K562 (cell line): ENCODE measurements at regions not wholly inside any gene's neighbourhood (a gene's known extent, or its start where the extent isn't known, plus 50 kb on each side); places are given as distances from the start of the nearest gene placed in this dataset.

Experiments used
- ATAC-seq: fragments of 200-7000 bp; cut with Tn5 transposase; 3 replicates; pipeline ENCODE4 v1.9.1; 2020; ENCODE audit warnings: moderate library complexity
- BruUV-seq: library from RNA; stranded (reverse); fragments of 400-500 nt; replicated peaks from 2 replicates; lab custom pipeline; 2021; lab: Mats Ljungman, UMichigan
- CTCF ChIA-PET: fragments of 300-600 bp; formaldehyde crosslinking; extraction: SDS; loops from one replicate; lab custom pipeline; 2021; ENCODE audit warnings: low intra/inter-chr PET ratio; lab: Yijun Ruan, JAX
- POLR2A ChIA-PET: fragments of 300-600, 350-650 bp; sonication (Branson Sonifier 250); formaldehyde crosslinking; extraction: SDS; loops from one replicate; lab custom pipeline; 2021; ENCODE audit warnings: antibody characterized with exemption, inconsistent platforms; lab: Yijun Ruan, JAX
- DNase-seq, 4 experiments: peaks; one replicate each; pipeline versions ENCODE4 v3.0.0 to v3.0.0-alpha.2; 2011 to 2018; ENCODE audit warnings: low spot score in 3 of 4, mixed read lengths in 3 of 4; ENCODE audit errors: extremely low read depth in 1 of 4
- FAIRE-seq: peaks from 2 replicates; lab custom pipeline; 2011; peaks lifted over from hg19 to GRCh38; lab: Jason Lieb, UNC
- H2AFZ ChIP-seq: 2 replicates; pipeline ENCODE4 v1.6.0; 2011; ENCODE audit warnings: low read depth, low read length, control low read depth, inconsistent platforms
- H3K27ac ChIP-seq: fragments of 200-600 bp; 3 replicates; pipeline ENCODE4 v1.8.0; 2011; ENCODE audit warnings: low read depth, mild to moderate bottlenecking, control low read depth, inconsistent platforms, low read length, moderate library complexity, mixed read lengths; ENCODE audit errors: extremely low read depth
- H3K27me3 ChIP-seq, 2 experiments: fragments of 300-600 bp in 1 of 2; 2 replicates in 1 of 2; 3 replicates in 1 of 2; pipeline versions ENCODE4 v1.6.0 to v1.8.0; 2011; ENCODE audit warnings: inconsistent platforms in 2 of 2, low read length in 2 of 2, mild to moderate bottlenecking in 1 of 2, mixed read lengths in 1 of 2, moderate library complexity in 1 of 2; ENCODE audit not compliant: control insufficient read depth in 2 of 2, insufficient read depth in 2 of 2
- H3K36me3 ChIP-seq: fragments of 300-600 bp; 3 replicates; pipeline ENCODE4 v1.8.0; 2011; ENCODE audit warnings: mild to moderate bottlenecking, low read length, inconsistent platforms; ENCODE audit not compliant: control insufficient read depth, insufficient read depth
- H3K4me1 ChIP-seq, 2 experiments: fragments of 200-600 bp in 1 of 2; replicated peaks in 1 of 2; 2 replicates in 1 of 2; 3 replicates in 1 of 2; pipeline versions ENCODE4 v1.5.1 to v1.8.0; 2011; ENCODE audit warnings: inconsistent platforms in 2 of 2, low read length in 2 of 2, mild to moderate bottlenecking in 1 of 2, mixed read lengths in 1 of 2, moderate library complexity in 1 of 2; ENCODE audit not compliant: control insufficient read depth in 2 of 2, insufficient read depth in 2 of 2
- H3K4me2 ChIP-seq: 2 replicates; pipeline ENCODE4 v1.6.1; 2011; ENCODE audit warnings: low read length, control low read depth, inconsistent platforms, mixed read lengths; ENCODE audit not compliant: insufficient read depth
- H3K4me3 ChIP-seq: fragments of 200-600 bp; sonication (generic), shearing (Covaris generic); 2 replicates; pipeline ENCODE4 v1.5.1; 2016; ENCODE audit warnings: control low read depth, inconsistent platforms
- H3K79me2 ChIP-seq: fragments of 200-600 bp; 3 replicates; pipeline ENCODE4 v1.8.0; 2011; ENCODE audit warnings: low read length, inconsistent platforms; ENCODE audit not compliant: control insufficient read depth, insufficient read depth
- H3K9ac ChIP-seq, 2 experiments: 2 replicates each; pipeline versions ENCODE4 v1.6.0 to v1.6.1; 2011; ENCODE audit warnings: low read depth in 2 of 2, low read length in 2 of 2, control low read depth in 1 of 2, inconsistent platforms in 1 of 2, mild to moderate bottlenecking in 1 of 2, mixed read lengths in 1 of 2; ENCODE audit not compliant: insufficient read depth in 1 of 2
- H3K9me1 ChIP-seq: one replicate; pipeline ENCODE4 v1.6.0; 2011; ENCODE audit warnings: inconsistent platforms, mild to moderate bottlenecking, low read length, moderate library complexity; ENCODE audit not compliant: control insufficient read depth, insufficient read depth
- H3K9me3 ChIP-seq: replicated peaks from 2 replicates; pipeline ENCODE4 v1.5.1; 2011; ENCODE audit warnings: low read depth, low read length, inconsistent platforms; ENCODE audit not compliant: control insufficient read depth, insufficient read depth
- H4K20me1 ChIP-seq: replicated peaks from 2 replicates; pipeline ENCODE4 v1.6.1; 2011; ENCODE audit warnings: low read length, inconsistent platforms, mixed read lengths; ENCODE audit not compliant: control insufficient read depth, insufficient read depth
- BCL6 ChIP-seq: fragments of 250-450 bp; sonication (Bioruptor Pico); IDR thresholded peaks from 2 replicates; pipeline ENCODE4 v1.4.0; 2020
- HDGF ChIP-seq: fragments of 450-650 bp; IDR thresholded peaks from 2 replicates; pipeline ENCODE4 v1.6.1; 2016
- IFI16 ChIP-seq: fragments of 250-450 bp; sonication (Bioruptor Pico); IDR thresholded peaks from 2 replicates; pipeline ENCODE4 v2.1.2; 2022; ENCODE audit warnings: mild to moderate bottlenecking, inconsistent platforms
- MTF1 ChIP-seq: fragments of 250-450 bp; sonication (Bioruptor Pico); IDR thresholded peaks from 2 replicates; pipeline ENCODE4 v1.9.0; 2021; ENCODE audit warnings: moderate library complexity, mild to moderate bottlenecking, inconsistent platforms, borderline replicate concordance
- NCOA1 ChIP-seq: fragments of 450-650 bp; IDR thresholded peaks from 2 replicates; pipeline ENCODE4 v1.6.1; 2016; ENCODE audit warnings: low read depth
- ZNF354B ChIP-seq: fragments of 250-450 bp; sonication (Bioruptor Pico); IDR thresholded peaks from 2 replicates; pipeline ENCODE4 v1.4.0; 2020
- ZNF384 ChIP-seq: IDR thresholded peaks from 2 replicates; pipeline ENCODE4 v1.6.1; 2012; ENCODE audit warnings: low read depth, low read length, improper control_type of control experiment
- ZNF507 ChIP-seq: conservative IDR thresholded peaks from 2 replicates; pipeline ENCODE4 v1.6.1; 2017; ENCODE audit warnings: missing genetic modification characterization, missing compliant biosample characterization
- WGBS: fragments of 100-300 bp; shearing (Covaris generic); methylation state at CpG from one replicate; pipeline ENCODE4 v1.1.6; 2016; ENCODE audit warnings: low coverage, mixed read lengths; ENCODE audit not compliant: insufficient coverage; ENCODE audit errors: missing lambda C conversion rate; 5-methylcytosine and 5-hydroxymethylcytosine counted together
- in situ Hi-C: fragments of 300-500 bp; cut with MboI; formaldehyde crosslinking; loops from 4 replicates; pipeline ENCODE4 v1.15.0; 2018; ENCODE audit warnings: inconsistent platforms, mixed read lengths
- intact Hi-C: fragments of 100-400 bp; cut with micrococcal nuclease; formaldehyde crosslinking; loops from 2 replicates; pipeline ENCODE4 v1.14.2; 2022
- TF ChIP-seq, protein P1 (sequence below): sonication (generic); formaldehyde crosslinking; IDR thresholded peaks from 2 replicates; pipeline ENCODE4 v1.8.0; 2022; ENCODE audit warnings: mild to moderate bottlenecking, missing genetic modification reagents
- TF ChIP-seq, protein P2 (sequence below): fragments of 450-650 bp; IDR thresholded peaks from 2 replicates; pipeline ENCODE4 v1.6.1; 2016; ENCODE audit warnings: low read depth
- TF ChIP-seq, protein P3 (sequence below): fragments of 450-650 bp; IDR thresholded peaks from 2 replicates; pipeline ENCODE4 v1.7.0; 2016; ENCODE audit warnings: borderline replicate concordance
- TF ChIP-seq, protein P4 (sequence below): fragments of 250-450 bp; sonication (Bioruptor Pico); IDR thresholded peaks from 2 replicates; pipeline ENCODE4 v1.5.1; 2021; ENCODE audit warnings: mild to moderate bottlenecking

DNA sequence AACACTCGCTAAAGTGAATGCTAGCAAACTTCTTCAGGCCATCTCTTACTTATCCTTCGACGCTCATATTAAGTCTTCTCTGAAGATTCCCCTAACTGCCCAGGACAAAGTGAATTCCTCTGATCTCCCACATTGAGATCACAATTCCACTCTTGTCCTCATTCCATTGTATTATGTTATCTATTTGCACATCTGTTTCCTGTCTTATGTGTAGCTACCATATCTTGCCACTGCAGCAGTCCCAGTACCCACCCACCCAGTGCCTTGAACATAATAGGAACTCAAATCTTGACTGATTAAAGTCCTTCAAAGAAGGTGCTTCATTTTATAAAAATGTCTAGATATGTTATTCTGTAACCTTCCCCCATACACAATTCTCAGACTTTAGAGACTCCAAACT lies 702.3 kb downstream of the DIAPH3 start:
- no peaks in the 10 kb centered on the region for H3K79me2 ChIP-seq
- no TSS peak for BruUV-seq
- intact Hi-C loops (loop anchor here (2.0 to 10.0 kb wide), 3 partner anchors 83 to 763 kb away; no protein-coding TSS in a partner anchor), in situ Hi-C loops (loop anchor here (25.0 kb wide), 1 partner anchor 451 kb away; no protein-coding TSS in a partner anchor)
- WGBS = 4% methylated on average over 3 of the region's 3 CpGs
- H3K9me3 ChIP-seq = no peaks in the 10 kb centered on the region
- ChIA-PET CTCF (no interaction called here), POLR2A (no interaction called here)
- no peaks in the 10 kb centered on the region for H3K9me1 ChIP-seq
- no peaks in the 10 kb centered on the region for H3K27me3 ChIP-seq
- peak; percentile 64 for FAIRE-seq
- no peaks in the 10 kb centered on the region for H3K36me3 ChIP-seq
- H4K20me1 ChIP-seq = no peaks in the 10 kb centered on the region
- H2AFZ ChIP-seq = peak overlapping the region; percentile 32; the same call in 1 of the 2 replicates
- no peak overlapping the region for H3K9ac ChIP-seq
- H3K4me1 ChIP-seq = peaks cover 4 to 6% of the 10 kb centered on the region in 2 experiments; a peak in 3 of 5 replicates
- peak overlapping the region; percentile 49; the same call in 1 of the 3 replicates for H3K27ac ChIP-seq
- no peak overlapping the region for H3K4me2 ChIP-seq
- DNase-seq = peak; percentile 19 to 69 (median 36)
- peak; percentile 76 for ATAC-seq
- no peak overlapping the region for H3K4me3 ChIP-seq
- TF ChIP-seq, protein P1, sequence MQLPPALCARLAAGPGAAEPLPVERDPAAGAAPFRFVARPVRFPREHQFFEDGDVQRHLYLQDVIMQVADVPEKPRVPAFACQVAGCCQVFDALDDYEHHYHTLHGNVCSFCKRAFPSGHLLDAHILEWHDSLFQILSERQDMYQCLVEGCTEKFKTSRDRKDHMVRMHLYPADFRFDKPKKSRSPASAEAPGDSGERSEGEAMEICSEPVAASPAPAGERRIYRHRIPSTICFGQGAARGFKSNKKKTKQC (CRISPR knock-in tag) = no peak
- TF ChIP-seq BCL6 (no peak), MTF1 (CRISPR knock-in tag) (no peak), HDGF (no peak), NCOA1 (no peak), ZNF354B (CRISPR knock-in tag) (no peak), IFI16 (no peak), ZNF384 (no peak), ZNF507 (no peak)
- TF ChIP-seq, protein P2, sequence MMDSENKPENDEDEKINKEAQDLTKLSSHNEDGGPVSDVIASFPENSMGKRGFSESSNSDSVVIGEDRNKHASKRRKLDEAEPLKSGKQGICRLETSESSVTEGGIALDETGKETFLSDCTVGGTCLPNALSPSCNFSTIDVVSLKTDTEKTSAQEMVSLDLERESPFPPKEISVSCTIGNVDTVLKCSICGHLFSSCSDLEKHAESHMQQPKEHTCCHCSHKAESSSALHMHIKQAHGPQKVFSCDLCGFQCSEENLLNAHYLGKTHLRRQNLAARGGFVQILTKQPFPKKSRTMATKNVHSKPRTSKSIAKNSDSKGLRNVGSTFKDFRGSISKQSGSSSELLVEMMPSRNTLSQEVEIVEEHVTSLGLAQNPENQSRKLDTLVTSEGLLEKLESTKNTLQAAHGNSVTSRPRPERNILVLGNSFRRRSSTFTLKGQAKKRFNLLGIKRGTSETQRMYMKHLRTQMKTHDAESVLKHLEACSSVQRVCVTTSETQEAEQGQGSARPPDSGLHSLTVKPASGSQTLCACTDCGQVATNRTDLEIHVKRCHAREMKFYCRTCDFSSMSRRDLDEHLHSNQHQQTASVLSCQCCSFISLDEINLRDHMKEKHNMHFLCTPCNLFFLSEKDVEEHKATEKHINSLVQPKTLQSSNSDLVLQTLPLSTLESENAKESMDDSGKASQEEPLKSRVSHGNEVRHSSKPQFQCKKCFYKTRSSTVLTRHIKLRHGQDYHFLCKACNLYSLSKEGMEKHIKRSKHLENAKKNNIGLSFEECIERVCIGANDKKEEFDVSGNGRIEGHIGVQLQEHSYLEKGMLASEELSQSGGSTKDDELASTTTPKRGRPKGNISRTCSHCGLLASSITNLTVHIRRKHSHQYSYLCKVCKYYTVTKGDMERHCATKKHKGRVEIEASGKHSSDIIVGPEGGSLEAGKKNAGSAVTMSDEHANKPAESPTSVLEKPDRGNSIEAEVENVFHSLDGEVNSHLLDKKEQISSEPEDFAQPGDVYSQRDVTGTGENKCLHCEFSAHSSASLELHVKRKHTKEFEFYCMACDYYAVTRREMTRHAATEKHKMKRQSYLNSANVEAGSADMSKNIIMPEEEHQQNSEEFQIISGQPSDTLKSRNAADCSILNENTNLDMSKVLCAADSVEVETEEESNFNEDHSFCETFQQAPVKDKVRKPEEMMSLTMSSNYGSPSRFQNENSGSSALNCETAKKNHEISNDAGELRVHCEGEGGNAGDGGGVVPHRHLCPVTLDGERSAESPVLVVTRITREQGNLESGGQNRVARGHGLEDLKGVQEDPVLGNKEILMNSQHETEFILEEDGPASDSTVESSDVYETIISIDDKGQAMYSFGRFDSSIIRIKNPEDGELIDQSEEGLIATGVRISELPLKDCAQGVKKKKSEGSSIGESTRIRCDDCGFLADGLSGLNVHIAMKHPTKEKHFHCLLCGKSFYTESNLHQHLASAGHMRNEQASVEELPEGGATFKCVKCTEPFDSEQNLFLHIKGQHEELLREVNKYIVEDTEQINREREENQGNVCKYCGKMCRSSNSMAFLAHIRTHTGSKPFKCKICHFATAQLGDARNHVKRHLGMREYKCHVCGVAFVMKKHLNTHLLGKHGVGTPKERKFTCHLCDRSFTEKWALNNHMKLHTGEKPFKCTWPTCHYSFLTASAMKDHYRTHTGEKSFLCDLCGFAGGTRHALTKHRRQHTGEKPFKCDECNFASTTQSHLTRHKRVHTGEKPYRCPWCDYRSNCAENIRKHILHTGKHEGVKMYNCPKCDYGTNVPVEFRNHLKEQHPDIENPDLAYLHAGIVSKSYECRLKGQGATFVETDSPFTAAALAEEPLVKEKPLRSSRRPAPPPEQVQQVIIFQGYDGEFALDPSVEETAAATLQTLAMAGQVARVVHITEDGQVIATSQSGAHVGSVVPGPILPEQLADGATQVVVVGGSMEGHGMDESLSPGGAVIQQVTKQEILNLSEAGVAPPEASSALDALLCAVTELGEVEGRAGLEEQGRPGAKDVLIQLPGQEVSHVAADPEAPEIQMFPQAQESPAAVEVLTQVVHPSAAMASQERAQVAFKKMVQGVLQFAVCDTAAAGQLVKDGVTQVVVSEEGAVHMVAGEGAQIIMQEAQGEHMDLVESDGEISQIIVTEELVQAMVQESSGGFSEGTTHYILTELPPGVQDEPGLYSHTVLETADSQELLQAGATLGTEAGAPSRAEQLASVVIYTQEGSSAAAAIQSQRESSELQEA = no peak
- TF ChIP-seq, protein P3, sequence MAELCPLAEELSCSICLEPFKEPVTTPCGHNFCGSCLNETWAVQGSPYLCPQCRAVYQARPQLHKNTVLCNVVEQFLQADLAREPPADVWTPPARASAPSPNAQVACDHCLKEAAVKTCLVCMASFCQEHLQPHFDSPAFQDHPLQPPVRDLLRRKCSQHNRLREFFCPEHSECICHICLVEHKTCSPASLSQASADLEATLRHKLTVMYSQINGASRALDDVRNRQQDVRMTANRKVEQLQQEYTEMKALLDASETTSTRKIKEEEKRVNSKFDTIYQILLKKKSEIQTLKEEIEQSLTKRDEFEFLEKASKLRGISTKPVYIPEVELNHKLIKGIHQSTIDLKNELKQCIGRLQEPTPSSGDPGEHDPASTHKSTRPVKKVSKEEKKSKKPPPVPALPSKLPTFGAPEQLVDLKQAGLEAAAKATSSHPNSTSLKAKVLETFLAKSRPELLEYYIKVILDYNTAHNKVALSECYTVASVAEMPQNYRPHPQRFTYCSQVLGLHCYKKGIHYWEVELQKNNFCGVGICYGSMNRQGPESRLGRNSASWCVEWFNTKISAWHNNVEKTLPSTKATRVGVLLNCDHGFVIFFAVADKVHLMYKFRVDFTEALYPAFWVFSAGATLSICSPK = no peak
- TF ChIP-seq, protein P4, sequence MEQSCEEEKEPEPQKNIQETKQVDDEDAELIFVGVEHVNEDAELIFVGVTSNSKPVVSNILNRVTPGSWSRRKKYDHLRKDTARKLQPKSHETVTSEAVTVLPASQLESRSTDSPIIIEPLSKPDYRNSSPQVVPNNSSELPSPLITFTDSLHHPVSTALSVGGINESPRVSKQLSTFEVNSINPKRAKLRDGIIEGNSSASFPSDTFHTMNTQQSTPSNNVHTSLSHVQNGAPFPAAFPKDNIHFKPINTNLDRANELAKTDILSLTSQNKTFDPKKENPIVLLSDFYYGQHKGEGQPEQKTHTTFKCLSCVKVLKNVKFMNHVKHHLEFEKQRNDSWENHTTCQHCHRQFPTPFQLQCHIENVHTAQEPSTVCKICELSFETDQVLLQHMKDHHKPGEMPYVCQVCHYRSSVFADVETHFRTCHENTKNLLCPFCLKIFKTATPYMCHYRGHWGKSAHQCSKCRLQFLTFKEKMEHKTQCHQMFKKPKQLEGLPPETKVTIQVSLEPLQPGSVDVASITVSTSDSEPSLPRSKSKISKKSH (CRISPR knock-in tag) = no peak
